ENCODE measurements at regions not wholly inside any gene's neighbourhood (a gene's known extent, or its start where the extent isn't known, plus 50 kb on each side); places are given as distances from the start of the nearest gene placed in this dataset.

DNA sequence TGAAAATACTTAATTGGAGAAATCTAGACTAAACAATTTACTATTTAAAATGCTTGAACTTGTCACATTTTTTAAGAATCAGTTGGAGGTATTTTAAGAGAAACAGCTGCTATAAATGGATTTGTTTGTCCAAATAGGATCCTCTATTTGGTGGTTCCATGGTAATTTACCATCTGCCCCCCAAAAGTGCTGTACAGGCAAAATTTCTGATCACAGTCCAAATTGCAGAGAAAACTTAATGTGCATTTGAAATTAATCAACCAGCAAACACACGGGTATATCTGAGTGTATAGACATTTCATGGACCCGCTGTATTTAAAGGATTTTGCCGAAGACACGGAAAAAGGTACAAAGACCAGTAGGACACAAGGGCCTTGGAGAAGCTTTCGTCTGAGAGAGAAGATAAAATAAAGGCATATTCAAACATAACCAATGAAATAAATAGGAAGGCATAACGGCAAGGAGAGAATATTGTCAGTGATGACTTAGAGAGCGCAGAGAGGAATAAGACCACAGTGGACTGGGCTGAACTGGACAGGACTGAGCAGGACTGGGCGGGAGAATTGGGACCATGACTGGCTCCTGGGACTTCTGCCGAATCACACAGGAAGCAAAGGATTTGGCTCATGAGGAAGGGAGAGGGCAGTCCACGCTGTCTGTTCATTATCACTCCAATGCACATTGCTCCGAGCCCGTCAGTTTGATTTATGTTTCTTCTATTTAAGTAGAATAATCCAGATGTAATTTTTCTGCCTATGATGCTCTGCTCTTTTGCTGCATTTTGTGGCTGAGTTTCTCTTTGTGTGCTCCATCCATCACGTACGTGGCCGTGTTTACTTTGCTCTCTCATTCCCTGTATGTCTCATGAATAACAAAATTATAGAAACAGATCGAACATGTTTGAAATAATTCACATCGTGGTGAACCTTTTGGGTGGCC is 112.8 kb downstream of the PRLHR start (continued):
- TF ChIP-seq, protein P1, sequence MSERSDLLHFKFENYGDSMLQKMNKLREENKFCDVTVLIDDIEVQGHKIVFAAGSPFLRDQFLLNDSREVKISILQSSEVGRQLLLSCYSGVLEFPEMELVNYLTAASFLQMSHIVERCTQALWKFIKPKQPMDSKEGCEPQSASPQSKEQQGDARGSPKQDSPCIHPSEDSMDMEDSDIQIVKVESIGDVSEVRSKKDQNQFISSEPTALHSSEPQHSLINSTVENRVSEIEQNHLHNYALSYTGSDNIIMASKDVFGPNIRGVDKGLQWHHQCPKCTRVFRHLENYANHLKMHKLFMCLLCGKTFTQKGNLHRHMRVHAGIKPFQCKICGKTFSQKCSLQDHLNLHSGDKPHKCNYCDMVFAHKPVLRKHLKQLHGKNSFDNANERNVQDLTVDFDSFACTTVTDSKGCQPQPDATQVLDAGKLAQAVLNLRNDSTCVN (CRISPR knock-in tag; IDR thresholded peaks at IDR 0.05): no peak
- TF ChIP-seq, protein P2, sequence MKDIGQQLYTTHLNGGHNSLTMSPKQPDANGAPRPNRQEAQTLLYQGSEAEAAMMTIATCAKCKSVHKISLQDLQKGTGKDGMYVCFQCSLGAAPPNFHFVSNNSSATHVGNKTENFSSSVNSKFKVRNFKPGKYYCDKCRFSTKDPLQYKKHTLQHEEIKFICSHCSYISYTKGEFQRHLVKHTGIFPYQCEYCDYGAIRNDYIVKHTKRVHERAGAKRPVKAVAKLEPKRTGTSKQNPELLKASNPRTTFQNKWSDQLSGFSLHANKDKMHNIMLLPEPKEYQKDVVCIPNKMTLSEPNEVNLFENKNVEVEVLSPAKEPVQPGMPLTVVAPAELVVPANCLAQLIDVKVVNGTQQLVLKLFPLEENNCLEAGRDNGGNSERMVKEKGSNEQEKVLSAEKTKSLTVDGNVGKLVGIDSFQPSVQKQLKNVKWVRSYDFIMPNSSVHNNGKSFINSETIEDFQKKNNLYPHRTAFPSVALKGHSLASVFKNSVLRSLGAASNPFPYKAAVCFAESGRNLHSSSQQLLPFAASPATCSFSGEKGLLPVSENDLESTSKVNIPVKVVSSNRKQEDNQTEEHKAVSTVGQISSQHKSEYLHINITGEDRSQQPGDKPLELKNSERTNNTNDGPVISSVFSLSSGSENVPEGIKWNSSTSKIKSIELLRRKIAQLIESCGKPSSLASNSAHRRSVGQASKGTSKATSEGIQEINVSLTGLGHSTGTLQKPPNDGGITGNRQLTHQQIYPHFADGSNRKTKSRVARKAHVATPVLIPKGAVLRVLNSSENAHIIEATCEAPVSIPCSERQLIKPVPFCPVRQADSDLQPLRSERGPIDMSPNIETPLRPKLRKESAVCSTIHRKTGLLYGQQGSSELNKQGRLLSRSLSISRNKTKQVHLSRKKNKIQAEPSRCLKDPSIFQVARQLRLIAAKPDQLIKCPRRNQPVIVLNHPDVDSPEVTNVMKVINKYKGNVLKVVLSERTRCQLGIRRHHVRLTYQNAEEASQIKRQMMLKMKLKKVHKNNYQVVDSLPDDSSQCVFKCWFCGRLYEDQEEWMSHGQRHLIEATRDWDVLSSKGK (CRISPR knock-in tag; IDR thresholded peaks at IDR 0.05): no peak
- TF ChIP-seq DPF2 (IDR thresholded peaks at IDR 0.05): peak; percentile 95
- TF ChIP-seq PHTF2 (CRISPR knock-in tag; IDR thresholded peaks at IDR 0.05): no peak
- TF ChIP-seq GTF2F1 (IDR thresholded peaks at IDR 0.05; ENCODE audit: low read depth, low read length): no peak
- TF ChIP-seq MTA3 (IDR thresholded peaks at IDR 0.05; ENCODE audit: borderline replicate concordance): 0 out of 2 replicates have a peak, but pooled peaks have one; percentile 5
- TF ChIP-seq, protein P3, sequence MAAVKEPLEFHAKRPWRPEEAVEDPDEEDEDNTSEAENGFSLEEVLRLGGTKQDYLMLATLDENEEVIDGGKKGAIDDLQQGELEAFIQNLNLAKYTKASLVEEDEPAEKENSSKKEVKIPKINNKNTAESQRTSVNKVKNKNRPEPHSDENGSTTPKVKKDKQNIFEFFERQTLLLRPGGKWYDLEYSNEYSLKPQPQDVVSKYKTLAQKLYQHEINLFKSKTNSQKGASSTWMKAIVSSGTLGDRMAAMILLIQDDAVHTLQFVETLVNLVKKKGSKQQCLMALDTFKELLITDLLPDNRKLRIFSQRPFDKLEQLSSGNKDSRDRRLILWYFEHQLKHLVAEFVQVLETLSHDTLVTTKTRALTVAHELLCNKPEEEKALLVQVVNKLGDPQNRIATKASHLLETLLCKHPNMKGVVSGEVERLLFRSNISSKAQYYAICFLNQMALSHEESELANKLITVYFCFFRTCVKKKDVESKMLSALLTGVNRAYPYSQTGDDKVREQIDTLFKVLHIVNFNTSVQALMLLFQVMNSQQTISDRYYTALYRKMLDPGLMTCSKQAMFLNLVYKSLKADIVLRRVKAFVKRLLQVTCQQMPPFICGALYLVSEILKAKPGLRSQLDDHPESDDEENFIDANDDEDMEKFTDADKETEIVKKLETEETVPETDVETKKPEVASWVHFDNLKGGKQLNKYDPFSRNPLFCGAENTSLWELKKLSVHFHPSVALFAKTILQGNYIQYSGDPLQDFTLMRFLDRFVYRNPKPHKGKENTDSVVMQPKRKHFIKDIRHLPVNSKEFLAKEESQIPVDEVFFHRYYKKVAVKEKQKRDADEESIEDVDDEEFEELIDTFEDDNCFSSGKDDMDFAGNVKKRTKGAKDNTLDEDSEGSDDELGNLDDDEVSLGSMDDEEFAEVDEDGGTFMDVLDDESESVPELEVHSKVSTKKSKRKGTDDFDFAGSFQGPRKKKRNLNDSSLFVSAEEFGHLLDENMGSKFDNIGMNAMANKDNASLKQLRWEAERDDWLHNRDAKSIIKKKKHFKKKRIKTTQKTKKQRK (IDR thresholded peaks at IDR 0.05; ENCODE audit: borderline replicate concordance, low read depth, low read length): no peak
- TF ChIP-seq, protein P4, sequence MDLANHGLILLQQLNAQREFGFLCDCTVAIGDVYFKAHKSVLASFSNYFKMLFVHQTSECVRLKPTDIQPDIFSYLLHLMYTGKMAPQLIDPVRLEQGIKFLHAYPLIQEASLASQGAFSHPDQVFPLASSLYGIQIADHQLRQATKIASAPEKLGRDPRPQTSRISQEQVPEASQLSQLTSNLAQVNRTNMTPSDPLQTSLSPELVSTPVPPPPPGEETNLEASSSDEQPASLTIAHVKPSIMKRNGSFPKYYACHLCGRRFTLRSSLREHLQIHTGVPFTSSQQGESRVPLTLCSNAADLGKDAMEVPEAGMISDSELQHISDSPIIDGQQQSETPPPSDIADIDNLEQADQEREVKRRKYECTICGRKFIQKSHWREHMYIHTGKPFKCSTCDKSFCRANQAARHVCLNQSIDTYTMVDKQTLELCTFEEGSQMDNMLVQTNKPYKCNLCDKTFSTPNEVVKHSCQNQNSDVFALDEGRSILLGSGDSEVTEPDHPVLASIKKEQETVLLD (IDR thresholded peaks at IDR 0.05): no peak
- TF ChIP-seq TAF1 (IDR thresholded peaks at IDR 0.05; ENCODE audit: control insufficient read depth, extremely low read depth, insufficient read depth, low read length, severe bottlenecking): peak; percentile 49
- no peak for TF ChIP-seq CC2D1A (IDR thresholded peaks at IDR 0.05)
- TF ChIP-seq JUNB (CRISPR knock-in tag; conservative IDR thresholded peaks at IDR 0.05): no peak
- TF ChIP-seq, protein P5, sequence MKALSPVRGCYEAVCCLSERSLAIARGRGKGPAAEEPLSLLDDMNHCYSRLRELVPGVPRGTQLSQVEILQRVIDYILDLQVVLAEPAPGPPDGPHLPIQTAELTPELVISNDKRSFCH (CRISPR knock-in tag; IDR thresholded peaks at IDR 0.05): no peak
- TF ChIP-seq, protein P5 (tag; IDR thresholded peaks at IDR 0.05): no peak
- TF ChIP-seq HDAC2 (IDR thresholded peaks at IDR 0.05): 0 out of 2 replicates have a peak, but pooled peaks have one; percentile 22
- peak; percentile 28 to 79; a peak in 2 of 4 replicates for TF ChIP-seq ARNT (IDR thresholded peaks at IDR 0.05)

All from K562 (cell line).